Erythroblast (primary cell): ENCODE measurements at regions not wholly inside any gene's neighbourhood (a gene's known extent, or its start where the extent isn't known, plus 50 kb on each side); places are given as distances from the start of the nearest gene placed in this dataset.

Source experiments
- GATA1 ChIP-seq: IDR thresholded peaks from 2 replicates; pipeline ENCODE4 v1.6.1; 2011; ENCODE audit warnings: low read depth, mild to moderate bottlenecking, control low read depth, low read length, moderate library complexity
- POLR2A ChIP-seq: IDR thresholded peaks from 2 replicates; pipeline ENCODE4 v1.6.1; 2011; ENCODE audit warnings: mild to moderate bottlenecking, low read length

GRCh38 chr2:224278531-224278930 is 123.4 kb downstream of the FAM124B start:
- TF ChIP-seq POLR2A = no peak
- no peak for TF ChIP-seq GATA1
